IMR-90 (cell line): ENCODE measurements at regions not wholly inside any gene's neighbourhood (a gene's known extent, or its start where the extent isn't known, plus 50 kb on each side); places are given as distances from the start of the nearest gene placed in this dataset.
"Not testable (repeated sequence)": the region's sequence is repeated elsewhere in the genome, so short reads cannot be mapped to it uniquely, and the experiment has no call there.

Experiments used
- ATAC-seq: fragments of 200-7000 bp; cut with Tn5 transposase; 2 replicates; pipeline ENCODE4 v1.9.1; 2020; ENCODE audit warnings: low read depth, mild to moderate bottlenecking, moderate library complexity
- BruUV-seq: library from RNA; stranded (reverse); fragments of 400-500 nt; replicated peaks from 2 replicates; lab custom pipeline; 2021; lab: Mats Ljungman, UMichigan
- CTCF ChIA-PET: fragments of 300-600 bp; formaldehyde crosslinking; extraction: SDS; loops from one replicate; lab custom pipeline; 2021; ENCODE audit warnings: antibody characterized with exemption; lab: Yijun Ruan, JAX
- POLR2A ChIA-PET: fragments of 300-600 bp; sonication (Branson Sonifier 250); formaldehyde crosslinking; loops from one replicate; lab custom pipeline; 2022; ENCODE audit warnings: antibody characterized with exemption; ENCODE audit not compliant: unreplicated experiment; lab: Charles Lee
- DNase-seq: peaks from one replicate; pipeline ENCODE4 v3.0.0; 2013
- H2AFZ ChIP-seq: replicated peaks from 2 replicates; pipeline ENCODE3; 2013; ENCODE audit warnings: low read length, mild to moderate bottlenecking; ENCODE audit not compliant: poor library complexity
- H2AK5ac ChIP-seq: 2 replicates; pipeline ENCODE4 v1.6.1; 2013; ENCODE audit warnings: low read depth, low read length, inconsistent platforms
- H2AK9ac ChIP-seq: replicated peaks from 2 replicates; pipeline ENCODE3; 2013; ENCODE audit warnings: mild to moderate bottlenecking, low read depth, low read length, moderate library complexity; ENCODE audit not compliant: poor library complexity
- H2BK120ac ChIP-seq: 2 replicates; pipeline ENCODE4 v1.6.1; 2013; ENCODE audit warnings: low read depth, low read length, inconsistent platforms
- H2BK15ac ChIP-seq: 3 replicates; pipeline ENCODE4 v1.6.1; 2013; ENCODE audit warnings: low read depth, low read length, inconsistent platforms
- H2BK20ac ChIP-seq: 2 replicates; pipeline ENCODE4 v1.6.1; 2013; ENCODE audit warnings: low read depth, mild to moderate bottlenecking, inconsistent platforms, low read length, moderate library complexity
- H2BK5ac ChIP-seq: 2 replicates; pipeline ENCODE4 v1.6.1; 2013; ENCODE audit warnings: mild to moderate bottlenecking, low read depth, low read length, inconsistent platforms; ENCODE audit not compliant: poor library complexity, severe bottlenecking
- H3K14ac ChIP-seq: replicated peaks from 2 replicates; pipeline ENCODE4 v1.6.1; 2013; ENCODE audit warnings: low read depth, low read length, inconsistent platforms
- H3K18ac ChIP-seq: 2 replicates; pipeline ENCODE4 v1.6.1; 2013; ENCODE audit warnings: low read depth, low read length, control low read depth
- H3K23ac ChIP-seq: 2 replicates; pipeline ENCODE4 v1.6.1; 2013; ENCODE audit warnings: low read depth, low read length, inconsistent platforms
- H3K27ac ChIP-seq: 2 replicates; pipeline ENCODE4 v1.5.1; 2013; ENCODE audit warnings: mild to moderate bottlenecking, control low read depth, low read length; ENCODE audit not compliant: insufficient read depth
- H3K27me3 ChIP-seq: 2 replicates; pipeline ENCODE4 v1.6.1; 2013; ENCODE audit warnings: low read length; ENCODE audit not compliant: control insufficient read depth, insufficient read depth
- H3K36me3 ChIP-seq: 2 replicates; pipeline ENCODE4 v1.6.1; 2013; ENCODE audit warnings: low read length, mixed read lengths; ENCODE audit not compliant: control insufficient read depth, insufficient read depth
- H3K4ac ChIP-seq: 2 replicates; pipeline ENCODE4 v1.6.1; 2013; ENCODE audit warnings: low read depth, low read length, inconsistent platforms
- H3K4me1 ChIP-seq: 2 replicates; pipeline ENCODE4 v1.6.1; 2013; ENCODE audit warnings: low read length, mixed read lengths; ENCODE audit not compliant: control insufficient read depth, insufficient read depth
- H3K4me2 ChIP-seq: 2 replicates; pipeline ENCODE4 v1.6.1; 2013; ENCODE audit warnings: low read depth, mild to moderate bottlenecking, control low read depth, low read length, moderate library complexity
- H3K4me3 ChIP-seq: 2 replicates; pipeline ENCODE4 v1.5.1; 2013; ENCODE audit warnings: low read depth, mild to moderate bottlenecking, control low read depth, low read length, moderate library complexity; ENCODE audit not compliant: insufficient read depth
- H3K56ac ChIP-seq: 2 replicates; pipeline ENCODE4 v1.6.1; 2013; ENCODE audit warnings: low read length, inconsistent platforms; ENCODE audit not compliant: insufficient read depth; ENCODE audit errors: extremely low read depth
- H3K79me1 ChIP-seq, 2 experiments: 2 replicates each; pipeline ENCODE4 v1.6.1; 2013; ENCODE audit warnings: low read length in 2 of 2, inconsistent platforms in 1 of 2, low read depth in 1 of 2
- H3K9ac ChIP-seq: 2 replicates; pipeline ENCODE4 v1.6.1; 2013; ENCODE audit warnings: low read depth, low read length, control low read depth
- H3K9me1 ChIP-seq: 2 replicates; pipeline ENCODE4 v1.6.1; 2013; ENCODE audit warnings: low read length, inconsistent platforms; ENCODE audit not compliant: insufficient read depth
- H3K9me3 ChIP-seq: 2 replicates; pipeline ENCODE4 v1.6.1; 2013; ENCODE audit warnings: low read length; ENCODE audit not compliant: control insufficient read depth, insufficient read depth
- H4K20me1 ChIP-seq: 2 replicates; pipeline ENCODE4 v1.6.1; 2013; ENCODE audit warnings: low read length, inconsistent platforms; ENCODE audit not compliant: insufficient read depth
- H4K5ac ChIP-seq: 2 replicates; pipeline ENCODE4 v1.6.1; 2013; ENCODE audit warnings: mild to moderate bottlenecking, low read depth, low read length, control low read depth
- H4K8ac ChIP-seq, 2 experiments: 2 replicates each; pipeline ENCODE4 v1.6.1; 2013; ENCODE audit warnings: low read depth in 2 of 2, low read length in 2 of 2, control low read depth in 1 of 2, inconsistent platforms in 1 of 2
- H4K91ac ChIP-seq: 2 replicates; pipeline ENCODE4 v1.6.1; 2013; ENCODE audit warnings: low read depth, low read length, inconsistent platforms; ENCODE audit not compliant: insufficient read depth
- WGBS, 2 experiments: methylation state at CpG; one replicate each; pipeline versions ENCODE4 v1.1.5 to v1.1.7; 2013; ENCODE audit warnings: missing lambda C conversion rate in 2 of 2; ENCODE audit not compliant: insufficient read length in 1 of 2; ENCODE audit errors: extremely low coverage in 2 of 2; 5-methylcytosine and 5-hydroxymethylcytosine counted together
- dilution Hi-C: fragments of 300-500 bp; cut with HindIII; formaldehyde crosslinking; loops from one replicate; pipeline ENCODE4 v1.14.3; 2018; ENCODE audit warnings: low sequenced_read_pairs; ENCODE audit not compliant: unreplicated experiment
- in situ Hi-C: fragments of 300-500 bp; cut with MboI; formaldehyde crosslinking; loops from 3 replicates; pipeline ENCODE4 v1.14.3; 2019; ENCODE audit warnings: low sequenced_read_pairs, inconsistent platforms, mixed read lengths
- intact Hi-C: fragments of 100-400 bp; cut with micrococcal nuclease; formaldehyde crosslinking; loops from 2 replicates; pipeline ENCODE4 v1.10.0; 2022

DNA sequence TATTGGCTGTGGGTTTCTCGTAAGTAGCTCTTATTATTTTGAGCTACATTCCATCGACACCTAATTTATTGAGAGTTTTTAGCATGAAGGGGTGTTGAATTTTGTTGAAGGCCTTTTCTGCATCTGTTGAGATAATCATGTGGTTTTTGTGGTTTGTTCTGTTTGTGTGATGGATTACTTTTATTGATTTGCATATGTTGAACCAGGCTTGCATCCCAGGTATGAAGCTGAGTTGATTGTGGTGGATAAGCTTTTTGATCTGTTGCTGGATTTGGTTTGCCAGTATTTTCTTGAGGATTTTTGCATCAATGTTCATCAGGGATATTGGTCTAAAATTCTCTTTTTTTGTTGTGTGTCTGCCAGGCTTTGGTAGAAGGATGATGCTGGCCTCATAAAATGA, 301.5 kb downstream of the BCKDHB start:
- intact Hi-C loops, H3K79me1 ChIP-seq, H2BK15ac ChIP-seq, H4K5ac ChIP-seq, DNase-seq, H3K4me3 ChIP-seq, dilution Hi-C loops, H3K27ac ChIP-seq, H2AK9ac ChIP-seq, H4K8ac ChIP-seq, in situ Hi-C loops, BruUV-seq, H3K14ac ChIP-seq, POLR2A ChIA-PET, H3K9ac ChIP-seq, H2AFZ ChIP-seq, H3K18ac ChIP-seq, H3K4ac ChIP-seq, H3K9me1 ChIP-seq, H3K23ac ChIP-seq, H3K4me1 ChIP-seq, H3K56ac ChIP-seq, H3K9me3 ChIP-seq, H3K4me2 ChIP-seq, H2BK5ac ChIP-seq, H4K20me1 ChIP-seq, H3K36me3 ChIP-seq, H2BK120ac ChIP-seq, H2BK20ac ChIP-seq, H2AK5ac ChIP-seq, H3K27me3 ChIP-seq, H4K91ac ChIP-seq, ATAC-seq: not testable (repeated sequence)
- WGBS, 2 experiments = no CpG with 5 or more reads among the region's 2 CpGs
- CTCF ChIA-PET = interaction anchor here (0.6 kb wide), 1 partner anchor 119 kb away, joined by 3 read pairs; no protein-coding TSS in a partner anchor
